A549 (cell line): ENCODE measurements at regions not wholly inside any gene's neighbourhood (a gene's known extent, or its start where the extent isn't known, plus 50 kb on each side); places are given as distances from the start of the nearest gene placed in this dataset.

Source experiments
- ATAC-seq, 2 experiments: fragments of 200-7000 bp in 1 of 2; fragments of >200 bp in 1 of 2; cut with Nextera tagmentation in 1 of 2; cut with Tn5 transposase in 1 of 2; 3 replicates each; pipeline versions ENCODE4 v1.8.0 to v1.9.1; 2018 to 2020; ENCODE audit warnings: mild to moderate bottlenecking in 1 of 2, moderate library complexity in 1 of 2
- CTCF ChIA-PET: fragments of 300-600 bp; sonication (Branson Sonifier 250); formaldehyde crosslinking; extraction: SDS; loops from one replicate; lab custom pipeline; 2021; ENCODE audit warnings: antibody characterized with exemption, inconsistent platforms; lab: Yijun Ruan, JAX
- POLR2A ChIA-PET: fragments of 350-600 bp; formaldehyde crosslinking; extraction: SDS; loops from one replicate; lab custom pipeline; 2021; ENCODE audit warnings: antibody characterized with exemption, inconsistent platforms; lab: Yijun Ruan, JAX
- DNase-seq, 2 experiments: peaks; one replicate each; pipeline versions ENCODE4 v3.0.0 to v3.0.0-alpha.2; 2011 to 2016; ENCODE audit warnings: low read depth in 1 of 2, low spot score in 1 of 2
- FAIRE-seq: peaks from 2 replicates; lab custom pipeline; 2011; peaks lifted over from hg19 to GRCh38; lab: Jason Lieb, UNC
- H3K27ac ChIP-seq, 2 experiments: fragments of >200 bp; sonication (Bioruptor Twin); formaldehyde crosslinking; 3 replicates each; pipeline ENCODE4 v1.5.1; 2016 to 2017
- H3K4me1 ChIP-seq: fragments of >200 bp; sonication (Bioruptor Twin); formaldehyde crosslinking; 3 replicates; pipeline ENCODE4 v1.6.1; 2016
- H3K4me2 ChIP-seq: fragments of >200 bp; sonication (Bioruptor Twin); formaldehyde crosslinking; 3 replicates; pipeline ENCODE4 v1.6.1; 2016
- H3K4me3 ChIP-seq: fragments of >200 bp; sonication (Bioruptor Twin); formaldehyde crosslinking; 3 replicates; pipeline ENCODE4 v1.5.1; 2016
- H3K9me3 ChIP-seq: fragments of >200 bp; sonication (Bioruptor Twin); formaldehyde crosslinking; 3 replicates; pipeline ENCODE4 v1.6.1; 2016
- CBX8 ChIP-seq: fragments of 200-600 bp; sonication (generic); IDR thresholded peaks from 2 replicates; pipeline ENCODE4 v1.6.1; 2016
- CHD2 ChIP-seq: fragments of 150-350 bp; IDR thresholded peaks from 2 replicates; pipeline ENCODE4 v1.6.1; 2014; ENCODE audit warnings: low read length; ENCODE audit not compliant: partially characterized antibody
- FOSB ChIP-seq: fragments of 250-450 bp; sonication (Bioruptor Pico); IDR thresholded peaks from 2 replicates; pipeline ENCODE4 v1.5.0; 2020; ENCODE audit warnings: mild to moderate bottlenecking, moderate library complexity
- GATA3 ChIP-seq: IDR thresholded peaks from 2 replicates; pipeline ENCODE4 v1.6.1; 2012; ENCODE audit warnings: borderline replicate concordance
- HDAC2 ChIP-seq: fragments of 200-600 bp; sonication (generic); IDR thresholded peaks from 2 replicates; pipeline ENCODE4 v1.6.1; 2016
- HEYL ChIP-seq: fragments of 250-450 bp; sonication (Bioruptor Pico); IDR thresholded peaks from 2 replicates; pipeline ENCODE4 v1.8.0; 2021; ENCODE audit warnings: mild to moderate bottlenecking, moderate library complexity
- HOXA7 ChIP-seq: fragments of 250-450 bp; sonication (Bioruptor Pico); IDR thresholded peaks from 2 replicates; pipeline ENCODE4 v1.5.0; 2020; ENCODE audit warnings: mild to moderate bottlenecking, moderate library complexity
- HOXB5 ChIP-seq: fragments of 250-450 bp; sonication (Bioruptor Pico); IDR thresholded peaks from 2 replicates; pipeline ENCODE4 v1.5.0; 2020; ENCODE audit warnings: mild to moderate bottlenecking, moderate library complexity
- KDM1A ChIP-seq: fragments of 200-600 bp; sonication (generic); IDR thresholded peaks from 2 replicates; pipeline ENCODE4 v1.6.1; 2016; ENCODE audit warnings: low read depth, mild to moderate bottlenecking
- KDM5A ChIP-seq: fragments of 200-600 bp; sonication (generic); IDR thresholded peaks from 2 replicates; pipeline ENCODE4 v1.6.1; 2016; ENCODE audit warnings: antibody characterized with exemption, mild to moderate bottlenecking
- MAFK ChIP-seq: fragments of 450-650 bp; IDR thresholded peaks from 2 replicates; pipeline ENCODE4 v1.6.1; 2014; ENCODE audit not compliant: partially characterized antibody
- PHF8 ChIP-seq: fragments of 200-600 bp; sonication (generic); IDR thresholded peaks from 2 replicates; pipeline ENCODE4 v1.6.1; 2016; ENCODE audit warnings: low read depth, mild to moderate bottlenecking, antibody characterized with exemption, moderate library complexity, borderline replicate concordance
- POLR2A ChIP-seq: IDR thresholded peaks from 2 replicates; pipeline ENCODE4 v1.6.1; 2012; ENCODE audit warnings: mild to moderate bottlenecking, low read length
- POLR2AphosphoS2 ChIP-seq: conservative IDR thresholded peaks from 2 replicates; pipeline ENCODE4 v1.6.1; 2012; ENCODE audit warnings: low read length, improper control_type of control experiment, inconsistent platforms
- RCOR1 ChIP-seq: fragments of 150-350 bp; IDR thresholded peaks from 2 replicates; pipeline ENCODE4 v1.6.1; 2014; ENCODE audit warnings: antibody characterized with exemption, low read length, low read depth
- SMC3 ChIP-seq: fragments of >200 bp; sonication (Bioruptor Twin); formaldehyde crosslinking; IDR thresholded peaks from 3 replicates; pipeline ENCODE4 v1.6.1; 2018; ENCODE audit warnings: inconsistent platforms
- TFCP2L1 ChIP-seq: fragments of 250-450 bp; sonication (Bioruptor Pico); IDR thresholded peaks from 2 replicates; pipeline ENCODE4 v1.5.0; 2021; ENCODE audit warnings: mild to moderate bottlenecking
- ZC3H11A ChIP-seq: fragments of 450-650 bp; IDR thresholded peaks from 2 replicates; pipeline ENCODE4 v1.6.1; 2014; ENCODE audit warnings: antibody characterized with exemption, mild to moderate bottlenecking
- ZSCAN20 ChIP-seq: fragments of 250-450 bp; sonication (Bioruptor Pico); IDR thresholded peaks from 2 replicates; pipeline ENCODE4 v1.8.0; 2022; ENCODE audit warnings: mild to moderate bottlenecking, moderate library complexity
- WGBS: methylation state at CpG from one replicate; pipeline ENCODE4 v1.1.6; 2017; ENCODE audit errors: missing lambda C conversion rate; 5-methylcytosine and 5-hydroxymethylcytosine counted together
- TF ChIP-seq, protein P1 (sequence below): IDR thresholded peaks from 2 replicates; pipeline ENCODE4 v1.6.1; 2012
- TF ChIP-seq, protein P2 (sequence below): fragments of >200 bp; sonication (Bioruptor Twin); formaldehyde crosslinking; IDR thresholded peaks from 3 replicates; pipeline ENCODE4 v1.6.1; 2016
- TF ChIP-seq, protein P3 (sequence below): fragments of >200 bp; sonication (Bioruptor Twin); formaldehyde crosslinking; IDR thresholded peaks from 2 replicates; pipeline ENCODE4 v1.6.1; 2016
- TF ChIP-seq, protein P4 (sequence below): fragments of 450-650 bp; IDR thresholded peaks from 2 replicates; pipeline ENCODE4 v1.6.1; 2014; ENCODE audit warnings: antibody characterized with exemption
- TF ChIP-seq, protein P5 (sequence below): fragments of 250-450 bp; sonication (Bioruptor Pico); IDR thresholded peaks from 2 replicates; pipeline ENCODE4 v1.5.0; 2021; ENCODE audit warnings: mild to moderate bottlenecking, moderate library complexity, borderline replicate concordance

DNA sequence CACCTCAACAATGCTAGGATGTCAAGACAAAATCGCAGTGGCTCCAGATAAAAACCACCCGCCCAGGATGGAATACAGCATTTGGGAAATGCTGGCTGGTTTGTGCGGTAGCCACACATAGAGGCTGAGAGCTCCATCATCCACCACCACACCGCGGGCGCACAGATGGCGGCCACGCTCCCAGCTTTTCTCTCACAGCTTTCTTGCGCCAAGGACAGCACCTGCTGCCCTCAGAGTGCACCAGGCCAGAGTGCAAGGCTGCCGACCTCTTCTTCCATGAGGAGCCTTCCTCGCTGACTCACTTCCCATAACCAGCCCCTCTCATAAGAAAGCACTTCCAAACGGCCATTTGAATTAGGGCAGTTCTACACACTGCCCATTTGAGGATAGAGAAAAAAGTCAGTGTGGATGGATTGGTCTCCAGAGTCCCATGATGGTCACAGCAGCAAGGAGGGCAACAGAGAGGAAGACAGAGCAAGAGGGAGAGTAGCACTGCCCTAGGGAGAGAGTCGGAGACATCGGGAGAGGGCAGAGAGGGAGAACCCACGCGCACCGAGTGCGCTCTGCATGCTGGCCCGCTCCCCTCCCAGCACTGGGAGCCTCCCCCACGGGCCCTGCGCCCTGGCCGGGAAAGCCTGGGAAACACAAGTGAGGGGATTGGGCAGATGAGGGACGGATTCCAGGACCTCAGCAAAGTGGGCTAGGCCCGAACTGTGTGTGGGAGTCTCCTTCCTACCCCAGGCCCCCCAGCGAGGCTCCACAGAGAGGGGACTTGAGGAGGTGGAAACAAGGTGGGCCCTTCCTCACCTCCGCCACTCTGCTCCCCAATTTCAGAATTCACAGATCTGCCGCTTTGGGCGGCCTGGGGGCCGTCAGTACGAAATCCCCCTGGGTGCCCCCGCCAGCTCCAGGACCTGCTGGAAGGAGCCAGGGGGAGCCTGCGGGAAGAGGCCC, 156.9 kb downstream of the USP12 start:
- FAIRE-seq (no peak), DNase-seq (no peak), ATAC-seq (no peak)
- no peaks in the 10 kb centered on the region for H3K9me3 ChIP-seq
- ChIA-PET POLR2A (no interaction called here), CTCF (interaction anchor here (0.7 kb wide), 1 partner anchor 112 kb away, joined by 3 read pairs; no protein-coding TSS in a partner anchor)
- H3K4me3 ChIP-seq = no peak overlapping the region
- WGBS = 84% methylated on average over 32 of the region's 32 CpGs
- no peak overlapping the region for H3K4me2 ChIP-seq
- no peak for TF ChIP-seq HDAC2
- no peak for TF ChIP-seq CHD2
- TF ChIP-seq, protein P1, sequence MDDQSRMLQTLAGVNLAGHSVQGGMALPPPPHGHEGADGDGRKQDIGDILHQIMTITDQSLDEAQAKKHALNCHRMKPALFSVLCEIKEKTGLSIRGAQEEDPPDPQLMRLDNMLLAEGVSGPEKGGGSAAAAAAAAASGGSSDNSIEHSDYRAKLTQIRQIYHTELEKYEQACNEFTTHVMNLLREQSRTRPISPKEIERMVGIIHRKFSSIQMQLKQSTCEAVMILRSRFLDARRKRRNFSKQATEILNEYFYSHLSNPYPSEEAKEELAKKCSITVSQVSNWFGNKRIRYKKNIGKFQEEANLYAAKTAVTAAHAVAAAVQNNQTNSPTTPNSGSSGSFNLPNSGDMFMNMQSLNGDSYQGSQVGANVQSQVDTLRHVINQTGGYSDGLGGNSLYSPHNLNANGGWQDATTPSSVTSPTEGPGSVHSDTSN = no peak
- TF ChIP-seq ZSCAN20 (CRISPR knock-in tag) = no peak
- TF ChIP-seq HOXA7 (CRISPR knock-in tag) = no peak
- TF ChIP-seq HOXB5 (CRISPR knock-in tag) = no peak
- TF ChIP-seq, protein P2, sequence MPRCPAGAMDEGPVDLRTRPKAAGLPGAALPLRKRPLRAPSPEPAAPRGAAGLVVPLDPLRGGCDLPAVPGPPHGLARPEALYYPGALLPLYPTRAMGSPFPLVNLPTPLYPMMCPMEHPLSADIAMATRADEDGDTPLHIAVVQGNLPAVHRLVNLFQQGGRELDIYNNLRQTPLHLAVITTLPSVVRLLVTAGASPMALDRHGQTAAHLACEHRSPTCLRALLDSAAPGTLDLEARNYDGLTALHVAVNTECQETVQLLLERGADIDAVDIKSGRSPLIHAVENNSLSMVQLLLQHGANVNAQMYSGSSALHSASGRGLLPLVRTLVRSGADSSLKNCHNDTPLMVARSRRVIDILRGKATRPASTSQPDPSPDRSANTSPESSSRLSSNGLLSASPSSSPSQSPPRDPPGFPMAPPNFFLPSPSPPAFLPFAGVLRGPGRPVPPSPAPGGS = no peak
- TF ChIP-seq SMC3 = no peak
- TF ChIP-seq RCOR1 = no peak
- TF ChIP-seq POLR2A = no peak
- no peak for TF ChIP-seq ZC3H11A
- no peak for TF ChIP-seq FOSB
- no peak for TF ChIP-seq GATA3
- no peak for TF ChIP-seq TFCP2L1 (CRISPR knock-in tag)
- TF ChIP-seq, protein P3, sequence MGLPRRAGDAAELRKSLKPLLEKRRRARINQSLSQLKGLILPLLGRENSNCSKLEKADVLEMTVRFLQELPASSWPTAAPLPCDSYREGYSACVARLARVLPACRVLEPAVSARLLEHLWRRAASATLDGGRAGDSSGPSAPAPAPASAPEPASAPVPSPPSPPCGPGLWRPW = no peak
- H3K4me1 ChIP-seq = no peaks in the 10 kb centered on the region
- no peak overlapping the region for H3K27ac ChIP-seq

DNA sequence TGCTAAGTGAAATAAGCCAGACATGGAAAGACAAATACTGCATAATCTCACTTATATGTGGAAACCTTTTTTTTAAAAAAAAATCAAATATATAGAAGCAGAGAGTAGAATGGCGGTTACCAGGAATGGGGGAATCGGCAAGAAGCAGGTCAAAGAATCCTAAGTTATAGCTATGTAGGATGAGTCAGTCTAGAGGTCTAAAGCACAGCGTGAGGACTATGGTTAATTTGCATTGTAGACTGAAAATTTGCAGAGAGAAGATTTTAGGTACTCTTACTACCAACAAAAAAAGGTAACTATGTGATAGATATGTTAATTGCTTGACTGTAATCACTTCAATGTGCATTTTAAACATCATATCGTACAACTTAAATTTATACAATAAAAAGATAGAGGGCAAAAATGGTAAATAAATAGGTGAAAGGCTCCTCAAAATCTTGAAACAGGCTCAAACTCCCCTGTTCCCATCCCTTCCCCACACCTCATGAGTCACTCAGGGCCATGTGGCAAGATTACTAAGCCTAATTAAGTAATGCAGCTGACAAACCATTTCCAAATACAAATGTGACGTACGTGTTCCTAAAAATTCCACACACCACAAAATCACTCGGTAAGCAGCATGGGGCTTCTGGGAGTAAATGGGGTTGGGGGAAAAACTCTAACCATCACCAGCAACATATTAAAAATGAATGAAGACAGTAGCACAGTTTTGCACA, 159.0 kb downstream of the USP12 start:
- TF ChIP-seq POLR2AphosphoS2 (no peak), ZC3H11A (no peak), KDM1A (no peak), SMC3 (no peak), PHF8 (no peak), ZSCAN20 (CRISPR knock-in tag) (no peak), MAFK (no peak), KDM5A (no peak), GATA3 (no peak), HEYL (CRISPR knock-in tag) (no peak), CBX8 (no peak)
- TF ChIP-seq, protein P4, sequence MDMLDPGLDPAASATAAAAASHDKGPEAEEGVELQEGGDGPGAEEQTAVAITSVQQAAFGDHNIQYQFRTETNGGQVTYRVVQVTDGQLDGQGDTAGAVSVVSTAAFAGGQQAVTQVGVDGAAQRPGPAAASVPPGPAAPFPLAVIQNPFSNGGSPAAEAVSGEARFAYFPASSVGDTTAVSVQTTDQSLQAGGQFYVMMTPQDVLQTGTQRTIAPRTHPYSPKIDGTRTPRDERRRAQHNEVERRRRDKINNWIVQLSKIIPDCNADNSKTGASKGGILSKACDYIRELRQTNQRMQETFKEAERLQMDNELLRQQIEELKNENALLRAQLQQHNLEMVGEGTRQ = no peak
- TF ChIP-seq, protein P5, sequence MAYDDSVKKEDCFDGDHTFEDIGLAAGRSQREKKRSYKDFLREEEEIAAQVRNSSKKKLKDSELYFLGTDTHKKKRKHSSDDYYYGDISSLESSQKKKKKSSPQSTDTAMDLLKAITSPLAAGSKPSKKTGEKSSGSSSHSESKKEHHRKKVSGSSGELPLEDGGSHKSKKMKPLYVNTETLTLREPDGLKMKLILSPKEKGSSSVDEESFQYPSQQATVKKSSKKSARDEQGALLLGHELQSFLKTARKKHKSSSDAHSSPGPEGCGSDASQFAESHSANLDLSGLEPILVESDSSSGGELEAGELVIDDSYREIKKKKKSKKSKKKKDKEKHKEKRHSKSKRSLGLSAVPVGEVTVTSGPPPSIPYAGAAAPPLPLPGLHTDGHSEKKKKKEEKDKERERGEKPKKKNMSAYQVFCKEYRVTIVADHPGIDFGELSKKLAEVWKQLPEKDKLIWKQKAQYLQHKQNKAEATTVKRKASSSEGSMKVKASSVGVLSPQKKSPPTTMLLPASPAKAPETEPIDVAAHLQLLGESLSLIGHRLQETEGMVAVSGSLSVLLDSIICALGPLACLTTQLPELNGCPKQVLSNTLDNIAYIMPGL (CRISPR knock-in tag) = no peak
- TF ChIP-seq, protein P3 = no peak
- ChIA-PET POLR2A (no interaction called here), CTCF (interaction anchor here (0.6 kb wide), 1 partner anchor 19 kb away, joined by 3 read pairs; no protein-coding TSS in a partner anchor)
- H3K9me3 ChIP-seq = no peaks in the 10 kb centered on the region
- no peak overlapping the region for H3K27ac ChIP-seq
- H3K4me2 ChIP-seq = no peak overlapping the region
- DNase-seq (no peak), FAIRE-seq (no peak), ATAC-seq (no peak)
- no peak overlapping the region for H3K4me3 ChIP-seq
- no peaks in the 10 kb centered on the region for H3K4me1 ChIP-seq
- WGBS = 79% methylated on average over 7 of the region's 7 CpGs
